ENCODE measurements at regions not wholly inside any gene's neighbourhood (a gene's known extent, or its start where the extent isn't known, plus 50 kb on each side); places are given as distances from the start of the nearest gene placed in this dataset.

DNA sequence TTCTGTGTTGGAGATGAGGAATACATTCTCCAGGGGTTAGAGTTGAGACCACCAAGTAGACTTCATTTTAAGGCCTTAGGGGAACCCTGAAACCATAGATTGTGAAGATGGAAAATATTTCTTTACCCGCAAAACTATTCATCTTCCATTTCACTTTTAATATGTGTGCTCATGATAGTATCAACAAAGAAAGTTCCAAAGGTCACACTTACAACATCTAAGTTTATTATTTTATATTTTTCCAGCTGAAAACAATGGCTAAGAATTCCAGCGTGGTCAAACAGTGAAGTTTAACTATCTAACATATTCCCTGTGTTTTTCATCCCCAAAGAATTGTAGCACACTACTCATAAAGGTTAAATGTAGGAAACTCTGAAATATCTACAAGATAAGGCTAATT is 214.5 kb upstream of the GIMD1 start:
- TF ChIP-seq, protein P1, sequence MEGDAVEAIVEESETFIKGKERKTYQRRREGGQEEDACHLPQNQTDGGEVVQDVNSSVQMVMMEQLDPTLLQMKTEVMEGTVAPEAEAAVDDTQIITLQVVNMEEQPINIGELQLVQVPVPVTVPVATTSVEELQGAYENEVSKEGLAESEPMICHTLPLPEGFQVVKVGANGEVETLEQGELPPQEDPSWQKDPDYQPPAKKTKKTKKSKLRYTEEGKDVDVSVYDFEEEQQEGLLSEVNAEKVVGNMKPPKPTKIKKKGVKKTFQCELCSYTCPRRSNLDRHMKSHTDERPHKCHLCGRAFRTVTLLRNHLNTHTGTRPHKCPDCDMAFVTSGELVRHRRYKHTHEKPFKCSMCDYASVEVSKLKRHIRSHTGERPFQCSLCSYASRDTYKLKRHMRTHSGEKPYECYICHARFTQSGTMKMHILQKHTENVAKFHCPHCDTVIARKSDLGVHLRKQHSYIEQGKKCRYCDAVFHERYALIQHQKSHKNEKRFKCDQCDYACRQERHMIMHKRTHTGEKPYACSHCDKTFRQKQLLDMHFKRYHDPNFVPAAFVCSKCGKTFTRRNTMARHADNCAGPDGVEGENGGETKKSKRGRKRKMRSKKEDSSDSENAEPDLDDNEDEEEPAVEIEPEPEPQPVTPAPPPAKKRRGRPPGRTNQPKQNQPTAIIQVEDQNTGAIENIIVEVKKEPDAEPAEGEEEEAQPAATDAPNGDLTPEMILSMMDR (IDR thresholded peaks at IDR 0.05; ENCODE audit: extremely low read depth in 1 of 2, insufficient read depth in 1 of 2, low read depth in 1 of 2, low read length in 2 of 2), result no peak
- TF ChIP-seq POLR2A (IDR thresholded peaks at IDR 0.05; ENCODE audit: low read depth, low read length), result no peak
- TF ChIP-seq MYC (IDR thresholded peaks at IDR 0.05; ENCODE audit: low read depth, low read length), result no peak
- TF ChIP-seq EZH2 (IDR thresholded peaks at IDR 0.05; ENCODE audit: borderline replicate concordance, low read depth, low read length, severe bottlenecking), result no peak
- no peak for TF ChIP-seq MAX (IDR thresholded peaks at IDR 0.05; ENCODE audit: insufficient read depth, insufficient read length)
- TF ChIP-seq POLR2AphosphoS5 (IDR thresholded peaks at IDR 0.05; ENCODE audit: insufficient read depth, low read depth, low read length), result no peak
- TF ChIP-seq FOS (IDR thresholded peaks at IDR 0.05; ENCODE audit: borderline replicate concordance, insufficient read depth, low read length), result no peak

Measured in endothelial cell of umbilical vein (primary cell).